HT1080 (cell line): ENCODE measurements at regions not wholly inside any gene's neighbourhood (a gene's known extent, or its start where the extent isn't known, plus 50 kb on each side); places are given as distances from the start of the nearest gene placed in this dataset.
"Not testable (repeated sequence)": the region's sequence is repeated elsewhere in the genome, so short reads cannot be mapped to it uniquely, and the experiment has no call there.

ENCODE experiments used
- DNase-seq: peaks from one replicate; pipeline ENCODE4 v3.0.0-alpha.2; 2015; ENCODE audit warnings: low read depth

DNA sequence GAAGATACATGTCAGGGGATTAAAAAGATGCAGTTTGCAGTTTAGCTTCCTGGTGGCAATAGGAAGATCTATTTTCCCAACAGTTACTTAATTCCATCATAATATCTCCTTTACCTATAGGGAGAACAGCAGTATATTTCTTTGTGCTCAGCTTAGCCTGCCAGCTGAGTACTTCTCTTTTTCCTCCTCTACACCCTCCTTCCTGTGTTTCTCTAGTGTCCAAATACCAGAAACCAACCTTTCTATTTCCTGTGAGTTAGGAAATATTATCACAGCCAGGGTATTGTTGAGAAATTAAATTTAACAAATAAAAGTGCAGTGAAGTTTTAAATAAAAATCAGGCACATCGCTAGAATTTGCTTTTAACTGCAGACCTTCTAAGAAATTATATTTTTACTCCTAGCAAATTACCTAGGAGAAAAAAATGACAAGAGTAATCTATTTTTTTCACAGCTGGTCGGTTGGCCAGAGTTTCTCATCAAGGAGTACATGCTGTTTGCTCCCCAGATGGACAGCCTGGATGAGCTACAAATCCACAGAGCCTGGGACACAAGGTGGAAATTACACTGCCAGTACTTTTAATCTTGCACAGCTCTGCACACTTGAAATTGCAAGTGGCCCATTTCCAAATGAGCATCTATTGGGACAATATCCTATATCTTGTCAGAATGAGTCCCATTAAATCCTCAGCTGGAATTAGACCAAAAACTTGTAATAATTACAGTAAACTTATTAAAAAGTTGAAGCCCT lies 185.2 kb upstream of the CFAP20DC start:
- no peak for DNase-seq

DNA sequence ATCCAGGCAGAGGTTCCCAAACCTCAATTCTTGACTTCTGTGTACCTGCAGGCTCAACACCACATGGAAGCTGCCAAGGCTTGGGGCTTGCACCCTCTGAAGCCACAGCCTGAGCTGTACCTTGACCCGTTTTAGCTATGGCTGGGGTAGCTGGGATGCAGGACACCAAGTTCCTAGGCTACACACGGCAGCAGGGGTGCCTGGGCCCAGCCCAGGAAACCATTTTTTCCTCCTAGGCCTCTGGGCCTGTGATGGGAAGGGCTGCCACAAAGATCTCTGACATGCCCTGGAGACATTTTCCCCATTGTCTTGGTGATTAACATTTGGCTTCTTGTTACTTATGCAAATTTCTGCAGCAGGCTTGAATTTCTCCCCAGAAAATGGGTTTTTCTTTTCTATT lies 180.6 kb upstream of the CFAP20DC start:
- DNase-seq, result not testable (repeated sequence)

- no peak for DNase-seq
Observed at GRCh38 chr3:59213860-59214259, 164.0 kb upstream of the CFAP20DC start.

DNA sequence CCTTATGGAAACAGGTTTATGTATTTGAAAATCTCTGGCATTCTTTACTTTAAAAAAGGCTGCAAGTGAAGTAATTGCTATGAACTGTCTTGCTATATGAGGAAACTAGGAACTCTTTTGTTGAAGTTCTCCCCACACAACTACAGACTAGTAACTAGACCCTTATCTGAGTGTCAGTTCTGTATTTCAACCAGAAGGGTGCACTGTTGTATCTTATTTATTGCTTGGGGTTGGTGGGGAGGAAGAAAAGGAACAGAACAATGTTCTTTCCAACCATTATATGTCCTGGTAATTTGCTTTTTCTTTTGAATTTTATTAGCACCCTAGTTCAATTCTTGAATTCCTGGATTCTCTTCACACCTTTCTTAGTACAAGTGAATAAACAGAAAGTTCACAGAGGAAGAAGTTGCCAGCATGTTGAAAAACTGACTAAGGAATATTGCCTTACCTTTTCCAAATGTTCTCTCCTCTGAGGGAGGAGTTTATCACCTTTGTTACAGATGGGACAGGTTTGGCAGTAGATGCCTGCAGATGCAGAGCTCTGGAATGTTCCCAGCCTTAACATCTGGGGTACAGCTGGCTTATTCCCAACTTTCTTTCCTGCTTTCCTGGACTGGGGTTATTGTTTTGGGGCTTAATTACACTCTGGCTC lies 162.4 kb upstream of the CFAP20DC start:
- DNase-seq, result peak; percentile 59

DNA sequence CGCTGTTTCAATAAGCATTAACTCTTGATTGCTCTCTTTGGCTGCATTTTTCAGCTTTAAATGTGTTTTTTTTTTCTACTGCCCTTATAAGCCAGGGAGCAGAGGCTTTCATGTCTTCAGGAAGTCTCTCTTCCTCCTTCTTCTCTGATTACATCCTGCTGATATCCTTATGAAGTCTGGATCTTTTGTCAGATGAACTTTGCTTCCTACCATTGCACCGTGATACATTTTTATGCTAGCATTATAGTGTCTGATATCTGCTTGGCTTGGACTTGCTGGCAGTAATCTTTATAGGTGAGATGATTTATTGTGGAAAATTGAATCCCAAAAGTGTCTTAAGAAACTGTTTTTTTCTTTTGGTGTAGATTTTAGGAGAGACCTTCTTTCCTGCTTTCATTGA lies 160.4 kb upstream of the CFAP20DC start:
- DNase-seq, result no peak

- peak; percentile 67 for DNase-seq
Observed at GRCh38 chr3:59192473-59192872, 142.6 kb upstream of the CFAP20DC start.

GRCh38 chr3:59191651-59192050 lies 141.8 kb upstream of the CFAP20DC start:
- DNase-seq, result no peak

DNA sequence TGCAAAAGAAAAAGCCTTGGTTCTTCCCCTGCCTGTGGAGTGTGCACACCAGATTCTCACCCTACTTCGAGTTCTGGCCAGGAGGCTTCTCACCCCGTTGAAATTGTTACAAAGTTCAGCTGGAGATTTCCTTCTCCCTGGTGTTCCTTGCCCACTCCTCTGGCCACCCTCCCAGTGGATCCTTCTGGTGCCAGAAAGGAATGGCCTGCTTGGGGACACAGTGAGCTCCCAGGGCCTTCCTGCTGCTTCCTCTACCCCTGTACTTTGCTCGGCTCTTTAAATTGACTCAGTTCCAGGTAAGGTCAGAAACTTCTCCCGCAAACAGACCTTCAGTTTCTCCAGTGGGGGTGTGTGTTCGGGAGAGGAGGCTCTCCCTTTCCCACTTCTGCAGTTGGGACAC lies 140.1 kb upstream of the CFAP20DC start:
- no peak for DNase-seq

- peak; percentile 43 for DNase-seq
Observed at GRCh38 chr3:59189526-59189925, 139.7 kb upstream of the CFAP20DC start.

DNA sequence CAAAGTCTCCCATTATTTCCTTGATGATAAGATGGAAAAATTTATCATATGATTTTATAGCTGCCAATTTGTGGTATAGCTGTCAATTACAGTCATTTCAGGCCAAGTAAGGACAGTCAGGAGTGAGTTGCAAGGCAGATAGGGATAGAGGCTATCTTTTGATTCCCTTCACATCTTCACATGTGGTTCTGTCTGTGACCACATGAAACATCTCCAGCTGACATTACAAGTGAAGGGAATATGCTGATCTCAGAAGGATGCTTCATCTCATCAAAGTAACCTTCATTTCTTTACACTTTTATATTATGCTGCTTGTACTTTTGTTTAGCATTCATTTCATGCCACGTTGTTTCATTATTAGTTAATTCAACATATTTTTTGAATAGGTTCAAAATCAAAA lies 136.9 kb upstream of the CFAP20DC start:
- no peak for DNase-seq

GRCh38 chr3:59185591-59186369 lies 136.0 kb upstream of the CFAP20DC start:
- DNase-seq, result peak; percentile 35

GRCh38 chr3:59180006-59180405 lies 130.2 kb upstream of the CFAP20DC start:
- DNase-seq, result peak; percentile 3

GRCh38 chr3:59178698-59179097 lies 128.9 kb upstream of the CFAP20DC start:
- no peak for DNase-seq

- no peak for DNase-seq
Observed at GRCh38 chr3:59171491-59171890, 121.7 kb upstream of the CFAP20DC start.

- DNase-seq, result not testable (repeated sequence)
Observed at GRCh38 chr3:59170166-59170565, 120.3 kb upstream of the CFAP20DC start.

DNA sequence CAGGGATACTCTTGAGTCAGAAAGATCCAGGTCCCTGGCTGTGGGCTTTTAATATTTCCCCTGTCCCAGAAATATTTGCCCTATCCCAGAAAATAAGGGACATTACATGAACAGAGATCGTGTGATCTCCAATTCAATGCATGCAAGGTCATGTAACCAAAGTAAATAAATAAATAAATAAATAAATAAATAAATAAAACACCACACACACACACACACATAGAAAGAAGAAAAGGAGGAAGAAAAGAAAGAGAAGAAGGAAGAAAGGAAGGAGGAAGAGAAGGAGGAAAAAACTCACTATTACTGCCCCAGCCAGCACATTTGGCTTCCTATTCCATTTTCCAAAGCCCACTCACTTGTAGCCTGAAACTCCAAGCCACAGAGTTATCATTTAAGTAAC lies 117.9 kb upstream of the CFAP20DC start:
- DNase-seq, result no peak

GRCh38 chr3:59163953-59164352 lies 114.1 kb upstream of the CFAP20DC start:
- no peak for DNase-seq

GRCh38 chr3:59161048-59161447 lies 111.2 kb upstream of the CFAP20DC start:
- DNase-seq, result no peak

- DNase-seq, result no peak
Observed at GRCh38 chr3:59160133-59160746, 110.4 kb upstream of the CFAP20DC start.

GRCh38 chr3:59153648-59154047 lies 103.8 kb upstream of the CFAP20DC start:
- DNase-seq, result no peak

DNA sequence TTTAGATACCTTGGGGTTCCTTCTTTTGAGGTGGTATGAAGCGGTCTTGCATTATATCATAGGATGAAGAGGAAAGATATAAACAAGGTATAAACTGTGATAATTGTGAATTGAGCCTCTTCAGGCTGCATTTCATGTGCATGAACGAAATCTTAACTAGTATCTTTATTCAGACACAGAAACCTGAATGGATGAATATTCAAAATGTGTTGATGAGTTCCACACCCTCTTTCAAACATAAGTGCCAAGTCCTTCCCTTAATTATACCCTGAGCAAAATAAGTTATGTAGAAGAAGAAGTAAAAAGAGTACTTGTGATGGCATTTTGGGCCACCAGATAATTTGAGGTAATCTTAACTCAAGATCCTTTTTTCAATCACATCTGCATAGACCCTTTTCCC lies 103.1 kb upstream of the CFAP20DC start:
- DNase-seq, result no peak

- DNase-seq, result peak; percentile 3
Observed at GRCh38 chr3:59150039-59150438, 100.2 kb upstream of the CFAP20DC start.
